HL-60 (cell line): ENCODE measurements at regions not wholly inside any gene's neighbourhood (a gene's known extent, or its start where the extent isn't known, plus 50 kb on each side); places are given as distances from the start of the nearest gene placed in this dataset.

Source experiments
- CTCF ChIP-seq: IDR thresholded peaks from one replicate; pipeline ENCODE4 v1.5.1; 2011; ENCODE audit warnings: low read length, control low read depth, inconsistent platforms; ENCODE audit not compliant: insufficient read depth
- POLR2AphosphoS5 ChIP-seq: IDR thresholded peaks from 2 replicates; pipeline ENCODE4 v1.6.1; 2012; ENCODE audit warnings: low read depth

- TF ChIP-seq CTCF (no peak), POLR2AphosphoS5 (no peak)
These were observed 567.3 kb upstream of the KCNMB2 start for GRCh38 chr3:177968891-177969290.
